ENCODE measurements at regions not wholly inside any gene's neighbourhood (a gene's known extent, or its start where the extent isn't known, plus 50 kb on each side); places are given as distances from the start of the nearest gene placed in this dataset.
"Not testable (repeated sequence)": the region's sequence is repeated elsewhere in the genome, so short reads cannot be mapped to it uniquely, and the experiment has no call there.

DNA sequence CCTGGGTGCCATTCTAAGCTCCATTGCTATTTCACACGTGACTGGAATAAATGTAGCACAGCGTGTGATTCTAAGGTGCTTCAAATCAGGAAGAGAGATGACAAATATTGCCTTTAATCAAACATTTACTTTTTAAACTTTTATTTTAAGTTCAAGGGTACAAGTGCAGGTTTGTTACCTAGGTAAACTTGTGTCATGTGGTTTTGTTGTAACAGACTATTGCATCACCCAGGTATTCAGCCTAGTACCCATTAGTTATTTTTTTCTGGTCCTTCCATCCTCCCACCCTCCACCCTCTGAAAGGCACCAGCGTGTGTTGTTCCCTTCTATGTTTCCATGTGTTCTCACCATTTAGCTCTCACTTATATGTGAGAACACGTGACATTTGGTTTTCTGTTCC lies 510.8 kb downstream of the PLOD2 start:
- DNase-seq (ENCODE audit: low spot score), result no peak
- no peak for FAIRE-seq

DNA sequence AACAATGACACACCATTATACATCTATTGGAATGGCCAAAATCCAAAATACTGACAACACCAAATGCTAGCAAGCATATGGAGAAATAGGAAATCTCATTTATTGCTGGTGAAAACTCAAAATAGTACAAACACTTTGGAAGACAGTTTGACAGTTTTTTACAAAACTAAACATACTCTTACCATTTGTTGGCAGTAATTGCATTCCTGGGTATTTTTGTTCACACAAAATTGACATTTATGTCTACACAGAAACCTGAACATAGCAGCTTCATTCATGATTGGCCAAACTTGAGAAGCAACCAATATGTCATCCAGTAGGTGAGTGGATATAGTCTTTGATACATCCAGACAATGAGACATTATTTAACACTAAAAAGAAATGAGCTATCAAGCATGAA lies 489.9 kb downstream of the PLOD2 start:
- DNase-seq (ENCODE audit: low spot score) (no peak), FAIRE-seq (no peak)

DNA sequence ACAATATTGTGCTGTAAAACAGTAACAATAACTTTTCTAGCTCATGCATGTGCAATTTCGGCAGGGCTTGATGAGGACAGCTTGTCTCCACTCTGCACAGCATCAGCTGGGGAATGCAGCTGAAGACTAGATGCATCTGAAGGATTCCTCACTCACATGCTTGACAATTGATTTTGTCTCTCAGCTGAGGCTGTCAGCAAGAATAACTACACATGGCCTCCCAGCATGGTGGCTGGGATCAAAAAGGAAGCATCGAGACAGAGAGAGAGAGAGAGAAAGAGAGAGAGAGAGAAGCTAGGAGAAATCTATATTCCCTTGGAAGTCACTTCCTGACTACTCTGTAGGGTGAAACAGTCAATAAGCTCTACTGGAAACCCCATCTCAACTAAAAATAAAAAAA lies 487.1 kb downstream of the PLOD2 start:
- FAIRE-seq (no peak), DNase-seq (ENCODE audit: low spot score) (no peak)

DNA sequence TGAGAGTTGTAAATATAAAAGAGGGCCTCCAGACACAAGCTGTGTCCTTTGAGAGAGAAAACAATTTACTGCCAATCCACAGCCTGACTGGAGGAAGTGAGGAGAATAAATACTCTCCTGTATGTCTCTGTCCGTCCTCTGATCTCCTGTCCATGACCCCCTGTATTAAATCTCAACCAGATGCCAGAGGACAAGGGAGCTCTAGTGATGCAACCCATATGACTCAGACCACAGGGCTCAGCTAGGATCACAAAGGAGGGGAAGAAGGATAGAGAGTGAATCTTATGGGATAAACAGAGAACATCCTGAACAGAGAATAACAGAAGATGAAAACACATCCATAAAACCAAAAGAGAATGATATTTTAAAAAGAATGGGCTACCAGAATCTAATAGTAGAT lies 482.6 kb downstream of the PLOD2 start:
- no peak for DNase-seq (ENCODE audit: low spot score)
- FAIRE-seq, result no peak

DNA sequence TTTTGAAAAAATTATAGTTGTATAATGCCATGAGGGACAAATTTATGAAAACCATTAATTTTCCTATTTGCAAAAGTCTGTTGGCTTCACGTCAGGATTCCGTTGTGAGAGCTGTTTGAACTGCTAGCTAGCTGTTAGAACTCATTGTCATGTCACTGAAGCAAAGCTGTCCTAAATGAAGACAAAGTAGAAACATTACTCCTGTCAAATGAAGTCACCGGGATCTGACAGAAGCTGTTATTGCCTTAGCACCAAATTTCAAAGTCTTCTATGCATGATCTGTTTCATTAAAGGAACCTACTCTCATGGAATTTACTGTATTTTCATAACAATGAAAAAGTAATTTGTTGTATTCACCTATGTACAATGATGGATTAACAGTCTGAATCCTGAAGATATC lies 479.8 kb downstream of the PLOD2 start:
- FAIRE-seq (no peak), DNase-seq (ENCODE audit: low spot score) (no peak)

DNA sequence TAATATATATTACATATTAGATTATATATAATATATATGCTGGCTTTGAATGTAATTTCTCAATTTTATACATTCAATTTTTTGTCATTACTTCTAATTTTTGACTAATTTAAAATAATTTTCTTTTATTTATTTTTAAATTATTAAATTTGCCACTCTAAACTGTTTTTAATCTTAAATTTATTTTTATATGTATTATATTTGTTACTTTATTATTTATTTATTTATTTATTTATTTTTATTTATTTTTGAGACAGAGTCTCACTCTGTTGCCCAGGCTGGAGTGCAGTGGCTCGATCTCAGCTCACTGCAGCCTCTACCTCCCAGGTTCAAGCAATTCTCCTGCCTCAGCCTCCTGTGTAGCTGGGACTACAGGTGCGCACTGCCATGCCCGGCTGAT lies 473.0 kb downstream of the PLOD2 start:
- peak; percentile 68 for FAIRE-seq
- not testable (repeated sequence) for DNase-seq (ENCODE audit: low spot score)

DNA sequence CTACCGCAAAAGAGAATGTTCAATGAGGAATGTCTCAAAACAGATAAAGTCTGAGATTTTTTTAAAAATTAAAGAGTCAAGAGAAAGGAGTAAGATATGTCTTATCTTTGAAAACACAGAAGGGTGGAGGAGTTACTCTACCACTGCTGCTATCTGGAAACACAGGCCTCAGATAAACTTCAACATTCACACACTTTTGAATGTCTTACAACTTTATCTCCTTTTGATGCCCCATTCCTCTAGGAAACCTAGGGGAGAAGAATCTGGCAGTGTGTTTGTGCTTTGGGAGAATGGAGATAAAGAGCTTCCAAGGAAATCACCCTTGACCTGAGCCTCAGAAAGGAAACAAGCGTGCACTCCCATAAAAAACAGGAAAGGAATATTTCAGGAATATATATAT lies 468.2 kb downstream of the PLOD2 start:
- no peak for DNase-seq (ENCODE audit: low spot score)
- no peak for FAIRE-seq

DNA sequence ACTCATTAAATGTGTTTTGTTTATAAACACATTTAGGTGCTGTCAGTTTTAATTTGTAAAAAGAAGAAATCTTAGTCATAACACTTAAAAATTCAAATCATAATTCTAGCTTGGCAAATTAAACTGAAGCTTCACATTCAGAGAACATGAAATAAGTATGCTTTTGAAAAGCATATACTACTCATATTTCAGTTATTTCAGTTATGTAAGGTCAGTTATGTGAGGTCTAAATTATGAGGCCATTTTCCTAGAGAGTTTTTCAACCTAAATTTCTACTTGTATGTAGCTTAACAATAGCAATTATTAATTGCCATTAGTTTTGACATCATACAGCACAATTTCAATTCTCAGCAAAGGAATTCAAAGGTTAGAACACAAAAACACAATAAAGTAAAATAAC lies 465.0 kb downstream of the PLOD2 start:
- DNase-seq (ENCODE audit: low spot score) (no peak), FAIRE-seq (no peak)

DNA sequence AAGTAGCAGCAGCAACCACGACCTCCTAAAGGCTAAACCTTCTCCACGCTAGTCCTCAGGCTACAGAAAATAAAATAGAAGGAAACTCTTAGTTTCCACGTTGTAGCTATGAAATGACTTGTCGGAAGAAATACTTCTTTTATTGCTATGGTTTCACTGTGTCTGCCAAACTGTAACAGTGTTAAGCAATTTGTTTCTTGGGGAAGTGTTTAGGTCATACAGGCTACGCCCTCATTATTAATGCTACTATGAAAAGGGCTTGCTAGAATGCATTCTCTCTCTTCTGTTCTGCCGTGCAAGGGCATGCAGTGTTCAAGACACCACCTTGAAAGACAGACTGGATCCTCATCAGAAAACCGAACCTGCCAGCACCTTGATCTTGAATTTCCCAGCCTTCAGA lies 462.7 kb downstream of the PLOD2 start:
- no peak for FAIRE-seq
- no peak for DNase-seq (ENCODE audit: low spot score)

DNA sequence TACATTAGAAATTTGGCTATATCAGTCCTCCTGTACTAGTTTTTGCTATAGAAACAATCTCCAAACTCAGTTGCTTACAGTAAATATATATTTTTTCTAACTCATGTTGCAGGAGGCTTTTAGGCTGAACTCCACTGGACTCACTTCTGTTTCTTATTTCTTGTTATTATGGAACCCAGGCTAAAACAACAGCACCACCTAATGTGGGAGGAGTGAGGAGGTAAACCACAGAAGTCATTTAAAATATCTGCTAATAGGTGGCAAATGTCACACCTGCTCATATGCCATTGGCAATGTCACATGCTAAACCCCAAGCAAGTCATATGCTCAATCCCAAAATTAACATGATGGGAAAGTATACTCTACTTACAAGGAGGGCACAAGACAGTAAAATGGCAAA lies 462.2 kb downstream of the PLOD2 start:
- no peak for FAIRE-seq

DNA sequence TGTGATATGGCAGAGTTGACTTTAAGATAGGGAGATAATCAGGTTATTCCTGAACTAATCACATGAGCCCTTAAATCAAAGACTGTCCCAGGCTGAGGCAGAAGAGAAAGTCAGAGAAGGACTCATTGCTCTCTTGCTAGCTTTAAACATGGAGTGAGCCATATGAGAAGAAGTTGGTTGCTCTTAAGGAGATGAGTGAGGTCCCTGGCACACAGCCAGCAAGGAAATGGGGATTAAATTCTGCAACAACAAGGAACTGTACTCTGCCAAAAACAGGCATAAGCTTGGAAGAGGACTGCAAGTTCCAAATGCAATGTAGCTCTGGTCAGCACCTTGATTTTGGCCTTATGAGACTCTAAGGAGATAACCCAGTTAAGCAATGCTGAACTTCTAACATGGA lies 457.0 kb downstream of the PLOD2 start:
- DNase-seq (ENCODE audit: low spot score) (no peak), FAIRE-seq (no peak)

More for the DNA sequence above, 462.2 kb downstream of the PLOD2 start:
- DNase-seq (ENCODE audit: low spot score), result no peak

DNA sequence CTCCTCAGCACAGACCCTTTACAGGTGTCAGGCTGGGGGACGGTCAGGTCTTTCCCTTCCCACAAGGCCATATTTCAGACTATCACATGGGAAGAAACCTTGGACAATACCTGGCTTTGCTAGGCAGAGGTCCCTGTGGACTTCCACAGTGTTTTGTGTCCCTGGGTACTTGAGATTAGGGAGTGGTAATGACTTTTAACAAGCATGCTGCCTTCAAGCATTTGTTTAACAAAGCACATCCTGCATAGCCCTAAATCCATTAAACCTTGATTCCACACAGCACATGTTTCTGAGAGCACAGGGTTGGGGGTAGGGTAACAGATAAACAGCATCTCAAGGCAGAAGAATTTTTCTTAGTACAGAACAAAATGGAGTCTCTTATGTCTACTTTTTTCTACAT lies 451.2 kb downstream of the PLOD2 start:
- DNase-seq (ENCODE audit: low spot score); FAIRE-seq: not testable (repeated sequence)

DNA sequence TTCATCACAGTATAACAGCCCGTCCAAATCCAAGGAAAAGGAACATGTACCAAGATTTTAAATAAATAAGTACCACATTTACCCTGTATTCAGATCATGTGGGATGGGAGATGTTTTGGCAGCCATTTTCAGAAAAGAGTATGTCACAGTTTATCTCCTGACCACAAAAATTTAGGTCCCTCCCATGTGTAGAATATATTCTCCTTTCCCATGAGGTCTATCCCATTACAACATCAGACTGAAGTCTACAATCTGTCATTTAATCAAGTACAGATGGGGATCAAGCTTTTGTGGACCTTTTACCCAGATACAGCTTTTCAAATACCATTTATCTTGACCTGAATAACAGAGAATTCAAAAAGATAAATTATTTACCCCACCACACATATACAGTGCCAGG lies 444.5 kb downstream of the PLOD2 start:
- FAIRE-seq, result no peak

DNA sequence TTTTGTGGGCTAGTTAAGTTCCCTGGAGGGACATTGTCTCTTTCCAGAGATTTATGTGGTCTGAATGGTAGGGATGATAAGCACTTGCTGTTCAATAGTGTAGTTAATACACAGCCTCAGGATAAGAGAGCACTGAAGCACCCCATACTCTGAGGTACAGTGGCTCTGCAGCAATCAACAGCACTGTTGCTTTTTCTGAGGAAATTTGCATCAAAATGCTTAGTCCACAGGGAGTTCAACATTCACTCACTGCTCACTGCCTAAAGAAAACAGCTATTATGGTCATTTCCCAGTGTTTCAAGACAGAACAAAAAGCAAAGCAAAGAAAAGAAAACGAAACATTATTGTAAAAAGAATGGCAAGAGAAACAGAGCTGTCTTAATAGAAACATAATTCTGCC lies 441.9 kb downstream of the PLOD2 start:
- FAIRE-seq, result no peak
- DNase-seq (ENCODE audit: low spot score), result no peak

More for the DNA sequence above, 444.5 kb downstream of the PLOD2 start:
- DNase-seq (ENCODE audit: low spot score), result no peak

DNA sequence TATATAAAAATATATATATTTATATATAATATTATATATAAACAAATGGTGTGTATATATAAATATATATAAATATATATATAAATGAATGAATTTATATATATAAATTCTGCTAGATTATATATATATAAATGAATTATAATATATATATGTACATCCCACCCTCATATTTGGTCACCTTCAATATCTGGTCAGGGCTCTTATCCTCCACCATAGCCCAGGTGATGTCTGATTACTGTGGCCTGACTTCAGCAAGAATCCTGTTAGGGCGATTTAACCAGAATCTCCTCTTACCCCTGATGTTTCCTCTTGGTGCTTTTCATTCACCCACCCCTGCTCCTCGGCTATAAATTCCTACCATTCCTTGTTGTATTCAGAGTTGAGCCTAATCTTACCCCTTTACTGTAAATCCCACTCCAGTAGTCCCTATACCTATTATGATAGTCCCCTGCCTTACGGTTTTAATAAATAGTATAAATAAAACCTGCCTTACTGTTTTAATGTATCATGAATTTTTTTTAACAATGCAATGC lies 439.6 kb downstream of the PLOD2 start:
- no peak for DNase-seq (ENCODE audit: low spot score)
- FAIRE-seq, result no peak

DNA sequence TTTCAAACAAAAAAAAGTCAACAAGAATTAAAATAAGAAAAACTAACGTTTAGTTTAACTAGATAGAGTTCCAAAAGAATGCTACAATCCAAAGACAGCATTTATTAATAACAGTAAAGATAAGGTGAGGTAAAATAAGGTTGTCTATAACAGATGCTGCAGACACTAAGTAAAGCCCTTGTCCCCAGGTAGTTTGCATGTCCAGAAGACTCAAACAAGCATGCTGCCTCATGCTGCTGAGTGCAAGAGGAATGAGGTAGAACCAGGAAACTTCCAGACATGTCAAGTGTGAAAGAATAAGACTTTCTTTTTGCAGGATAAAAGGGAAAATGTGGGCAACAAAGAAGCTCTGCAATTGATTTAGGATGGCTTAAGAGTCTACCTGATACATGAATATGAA lies 439.2 kb downstream of the PLOD2 start:
- FAIRE-seq (no peak), DNase-seq (ENCODE audit: low spot score) (no peak)

DNA sequence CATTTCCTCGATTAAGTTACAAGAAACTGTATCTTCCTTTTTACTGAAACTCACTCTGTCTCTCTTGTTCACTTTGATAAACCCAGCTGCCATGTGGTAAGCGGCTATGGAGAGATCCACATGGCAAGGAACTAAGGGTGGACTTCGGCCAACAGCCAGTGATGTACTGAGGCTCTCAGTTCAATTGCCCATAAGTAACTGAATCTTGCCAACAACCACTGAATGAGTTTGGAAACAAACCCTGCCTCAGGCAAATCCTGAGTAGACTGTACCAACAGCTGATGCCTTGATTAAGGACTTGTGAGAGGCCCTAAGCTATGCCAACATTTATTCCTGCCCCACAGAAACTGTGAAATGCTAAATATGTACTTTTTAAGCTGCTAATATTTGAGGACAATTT lies 433.5 kb downstream of the PLOD2 start:
- FAIRE-seq (no peak), DNase-seq (ENCODE audit: low spot score) (no peak)

DNA sequence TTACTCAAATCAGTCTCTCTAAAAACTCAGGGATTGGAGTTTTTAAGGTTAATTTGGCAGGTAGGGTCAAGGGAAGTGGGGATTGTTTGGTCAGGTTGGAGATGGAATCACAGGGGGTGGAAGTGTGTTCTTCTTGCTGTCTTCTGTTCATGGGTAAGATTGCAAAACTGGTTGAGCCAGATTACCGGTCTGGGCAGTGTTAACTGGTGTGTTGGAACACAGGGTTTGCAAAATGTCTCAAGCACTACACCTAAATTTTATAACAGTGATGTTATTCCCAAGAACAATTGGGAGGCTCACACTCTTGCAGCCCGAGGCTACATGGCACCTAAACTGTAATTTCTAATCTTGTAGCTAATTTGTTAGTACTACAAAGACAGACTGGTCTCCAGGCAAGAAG lies 425.4 kb downstream of the PLOD2 start:
- FAIRE-seq (no peak), DNase-seq (ENCODE audit: low spot score) (no peak)

DNA sequence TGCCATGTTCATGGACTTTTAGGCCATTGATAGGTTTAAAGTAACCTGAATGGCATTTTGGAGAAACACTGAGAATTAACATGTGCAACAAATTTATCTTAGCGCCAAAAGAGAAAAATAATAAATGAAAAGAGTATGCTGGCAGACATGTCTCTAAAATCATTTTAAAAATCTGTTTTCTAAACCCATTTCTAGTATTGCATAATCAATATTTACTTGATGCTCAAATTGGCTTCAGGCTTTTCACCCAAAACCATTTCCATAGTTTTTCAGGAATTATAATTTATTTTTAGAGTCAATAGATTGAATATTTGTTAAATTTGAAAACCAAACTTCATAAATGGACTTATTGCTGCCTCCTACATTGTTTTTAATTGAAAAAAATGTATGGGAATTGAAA lies 423.0 kb downstream of the PLOD2 start:
- FAIRE-seq (no peak), DNase-seq (ENCODE audit: low spot score) (no peak)

DNA sequence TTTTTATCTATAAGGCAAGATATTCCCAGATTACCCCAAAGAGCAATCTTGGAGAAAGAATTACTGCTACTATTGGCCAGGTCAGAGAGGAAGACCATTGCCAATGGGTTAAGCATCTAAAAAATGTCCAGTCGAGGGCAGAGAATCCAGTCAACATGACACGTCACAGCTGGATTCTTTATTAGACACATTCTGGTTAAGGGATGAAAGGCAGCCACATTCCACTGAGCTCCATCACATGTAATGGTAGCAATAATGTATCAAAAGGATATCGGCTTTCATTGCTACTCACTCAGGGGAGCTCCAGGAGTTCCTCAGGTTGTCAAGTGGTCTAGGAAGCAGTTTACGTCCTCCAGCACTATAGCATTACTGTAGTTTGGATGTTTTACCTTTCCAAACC lies 421.1 kb downstream of the PLOD2 start:
- no peak for DNase-seq (ENCODE audit: low spot score)
- no peak for FAIRE-seq

DNA sequence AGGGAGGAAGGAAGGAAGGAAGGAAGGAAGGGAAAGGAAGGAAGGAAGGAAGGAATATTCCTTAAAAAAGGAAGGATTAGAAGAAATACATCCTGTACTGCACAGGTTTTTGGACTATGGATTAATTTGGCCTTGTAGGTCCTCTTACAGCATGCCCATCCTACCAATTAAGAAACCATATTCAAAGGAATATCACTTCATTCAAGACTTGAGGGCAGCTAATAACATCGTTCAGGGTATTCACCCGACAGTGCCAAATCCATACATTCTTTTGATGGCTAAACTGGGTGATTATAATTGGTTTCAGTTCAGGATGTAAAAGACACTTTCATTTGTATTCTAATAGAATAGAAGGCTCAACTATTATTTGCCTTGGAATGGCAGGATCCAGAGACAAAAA lies 410.3 kb downstream of the PLOD2 start:
- no peak for FAIRE-seq

DNA sequence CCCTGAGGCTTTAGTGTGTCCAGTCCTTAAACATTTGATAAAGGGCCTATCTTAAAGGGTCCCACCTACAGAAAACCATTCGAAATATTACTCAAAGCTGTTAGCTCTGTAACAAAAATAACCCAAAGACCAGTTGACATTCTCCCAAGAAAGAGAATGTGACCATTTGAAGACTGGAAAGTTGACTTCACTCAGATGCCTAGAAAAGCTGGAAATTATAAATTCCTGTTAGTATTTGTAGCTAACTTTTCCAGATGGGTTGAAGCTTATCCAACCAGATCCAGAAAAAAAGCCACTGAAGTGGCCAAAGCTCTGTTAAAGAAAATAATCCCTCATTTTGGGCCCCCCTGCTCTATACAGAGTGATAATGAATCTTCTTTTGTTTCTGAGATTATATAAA lies 408.4 kb downstream of the PLOD2 start:
- DNase-seq (ENCODE audit: low spot score) (no peak), FAIRE-seq (no peak)

More for the DNA sequence above, 410.3 kb downstream of the PLOD2 start:
- DNase-seq (ENCODE audit: low spot score), result no peak

DNA sequence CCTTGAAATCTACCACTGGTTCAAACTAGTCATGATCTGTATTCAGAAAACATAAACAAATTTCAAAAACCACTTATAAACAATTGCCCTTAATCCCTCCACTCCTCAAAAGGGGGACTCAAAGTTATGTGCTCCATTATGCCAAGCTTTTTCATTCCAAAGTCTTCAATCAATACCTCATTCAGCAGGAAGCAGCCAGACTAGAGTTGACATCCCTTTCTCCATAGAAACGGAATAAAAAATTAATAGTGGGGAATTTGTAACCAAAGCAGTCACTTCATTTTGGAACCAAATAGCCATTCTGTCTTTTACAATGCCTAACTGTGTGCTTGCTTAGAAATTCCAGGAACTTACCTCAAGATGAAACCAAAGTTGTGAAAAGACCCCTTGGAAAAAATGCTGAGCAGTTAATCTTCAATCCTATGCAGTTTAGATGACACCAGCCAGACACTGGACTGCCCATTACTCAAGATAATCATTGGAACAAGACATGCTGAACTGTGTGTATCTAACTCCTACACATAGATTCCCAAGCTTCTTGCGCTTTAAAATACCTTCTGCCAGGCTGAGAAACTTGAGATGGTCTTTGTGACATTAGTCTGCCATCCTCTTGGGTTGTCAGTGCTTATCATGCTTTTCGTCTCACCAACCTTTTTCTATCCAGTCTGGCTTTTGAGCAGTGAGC lies 406.2 kb downstream of the PLOD2 start:
- FAIRE-seq, result no peak
- no peak for DNase-seq (ENCODE audit: low spot score)

DNA sequence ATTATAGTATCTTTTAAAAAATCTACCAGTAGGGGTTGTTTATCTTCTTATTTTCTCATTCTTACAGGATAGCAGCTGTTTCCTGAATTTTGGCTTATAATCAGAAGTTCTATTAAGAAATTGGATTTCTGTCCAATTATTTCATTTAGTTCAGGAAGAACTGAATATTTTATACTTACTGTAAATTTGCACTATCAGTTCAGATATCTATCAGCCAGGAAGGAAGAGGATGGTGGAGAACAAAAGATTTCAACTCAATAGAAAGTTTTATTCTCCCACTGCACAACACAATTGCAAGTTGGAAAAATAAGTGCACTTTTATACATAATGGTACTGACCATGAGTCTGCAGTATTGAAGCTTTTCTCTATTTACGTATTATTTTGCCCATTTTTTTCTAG lies 400.9 kb downstream of the PLOD2 start:
- FAIRE-seq (no peak), DNase-seq (ENCODE audit: low spot score) (no peak)

All from RCC 7860 (cell line).